ENCODE measurements at regions not wholly inside any gene's neighbourhood (a gene's known extent, or its start where the extent isn't known, plus 50 kb on each side); places are given as distances from the start of the nearest gene placed in this dataset.

DNA sequence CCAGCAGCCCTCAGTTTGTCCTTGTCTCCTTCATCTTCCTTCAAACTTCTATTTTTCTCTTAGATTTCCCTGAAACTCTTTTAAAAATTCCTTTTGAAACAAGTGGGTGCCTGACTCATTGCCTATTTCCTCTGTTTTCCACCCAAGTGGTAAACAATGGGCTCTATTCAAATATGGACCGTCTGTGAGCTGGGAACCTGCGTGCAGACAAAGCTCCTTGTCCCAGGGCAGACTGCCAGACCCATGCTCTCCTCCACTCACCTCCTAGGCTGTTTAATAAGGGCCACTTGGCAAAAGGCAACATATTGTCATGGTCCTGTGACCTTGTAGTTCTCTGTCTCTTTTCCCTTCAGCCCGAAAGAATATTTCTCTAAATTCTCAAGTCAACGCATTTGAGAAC lies 332.7 kb upstream of the THBS1 start:
- TF ChIP-seq RAD21 (IDR thresholded peaks at IDR 0.05 in 1 of 2, conservative IDR thresholded peaks at IDR 0.05 in 1 of 2; ENCODE audit: low read depth in 2 of 2, low read length in 2 of 2) (no peak), HDAC6 (IDR thresholded peaks at IDR 0.05; ENCODE audit: low read depth, low read length) (no peak), KDM1A (IDR thresholded peaks at IDR 0.05; ENCODE audit: borderline replicate concordance, low read length) (no peak), YY1 (IDR thresholded peaks at IDR 0.05; ENCODE audit: low read depth, low read length) (no peak)
- TF ChIP-seq, protein P1, sequence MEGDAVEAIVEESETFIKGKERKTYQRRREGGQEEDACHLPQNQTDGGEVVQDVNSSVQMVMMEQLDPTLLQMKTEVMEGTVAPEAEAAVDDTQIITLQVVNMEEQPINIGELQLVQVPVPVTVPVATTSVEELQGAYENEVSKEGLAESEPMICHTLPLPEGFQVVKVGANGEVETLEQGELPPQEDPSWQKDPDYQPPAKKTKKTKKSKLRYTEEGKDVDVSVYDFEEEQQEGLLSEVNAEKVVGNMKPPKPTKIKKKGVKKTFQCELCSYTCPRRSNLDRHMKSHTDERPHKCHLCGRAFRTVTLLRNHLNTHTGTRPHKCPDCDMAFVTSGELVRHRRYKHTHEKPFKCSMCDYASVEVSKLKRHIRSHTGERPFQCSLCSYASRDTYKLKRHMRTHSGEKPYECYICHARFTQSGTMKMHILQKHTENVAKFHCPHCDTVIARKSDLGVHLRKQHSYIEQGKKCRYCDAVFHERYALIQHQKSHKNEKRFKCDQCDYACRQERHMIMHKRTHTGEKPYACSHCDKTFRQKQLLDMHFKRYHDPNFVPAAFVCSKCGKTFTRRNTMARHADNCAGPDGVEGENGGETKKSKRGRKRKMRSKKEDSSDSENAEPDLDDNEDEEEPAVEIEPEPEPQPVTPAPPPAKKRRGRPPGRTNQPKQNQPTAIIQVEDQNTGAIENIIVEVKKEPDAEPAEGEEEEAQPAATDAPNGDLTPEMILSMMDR (IDR thresholded peaks at IDR 0.05; ENCODE audit: control extremely low read depth in 1 of 3, insufficient read depth in 1 of 3, low read depth in 1 of 3, low read length in 3 of 3): no peak
- TF ChIP-seq, protein P2, sequence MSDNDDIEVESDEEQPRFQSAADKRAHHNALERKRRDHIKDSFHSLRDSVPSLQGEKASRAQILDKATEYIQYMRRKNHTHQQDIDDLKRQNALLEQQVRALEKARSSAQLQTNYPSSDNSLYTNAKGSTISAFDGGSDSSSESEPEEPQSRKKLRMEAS (IDR thresholded peaks at IDR 0.05): no peak
